Pancreas (tissue), 10 donors: ENCODE measurements at regions not wholly inside any gene's neighbourhood (a gene's known extent, or its start where the extent isn't known, plus 50 kb on each side); places are given as distances from the start of the nearest gene placed in this dataset.
"Not testable (repeated sequence)": the region's sequence is repeated elsewhere in the genome, so short reads cannot be mapped to it uniquely, and the experiment has no call there.

Source experiments
- ATAC-seq, 4 donors: fragments of 200-7000 bp; cut with Tn5 transposase; one replicate each; pipeline versions ENCODE4 v1.8.0 to v1.9.1; 2020; ENCODE audit warnings: mild to moderate bottlenecking in 4 of 4, moderate library complexity in 4 of 4
- DNase-seq, 6 donors: peaks; one replicate each; pipeline ENCODE4 v3.0.0-alpha.2; 2020
- FAIRE-seq: peaks from 2 replicates; lab custom pipeline; 2012; peaks lifted over from hg19 to GRCh38; lab: Jason Lieb, UNC
- H3K27ac ChIP-seq, 4 donors: fragments of 200-600 bp; sonication (generic); 1 replicate in 3 of 4; 2 replicates in 1 of 4; pipeline versions ENCODE4 v1.5.0 to v1.8.0; 2020
- H3K27me3 ChIP-seq, 4 donors: fragments of 200-600 bp; one replicate each; pipeline ENCODE4 v1.8.0; 2021
- H3K36me3 ChIP-seq, 3 donors: fragments of 200-600 bp; sonication (generic) in 1 of 3; one replicate each; pipeline versions ENCODE4 v1.5.0 to v1.8.0; 2020 to 2021
- H3K4me1 ChIP-seq, 3 donors: fragments of 200-600 bp; one replicate each; pipeline ENCODE4 v1.8.0; 2021
- H3K4me3 ChIP-seq, 4 donors: fragments of 200-600 bp; sonication (generic) in 2 of 4; one replicate each; pipeline versions ENCODE4 v1.5.0 to v1.8.0; 2020 to 2021
- H3K9me3 ChIP-seq, 4 donors: fragments of 200-600 bp; one replicate each; pipeline ENCODE4 v1.8.0; 2021
- WGBS, 2 donors: extraction: QIAGEN DNeasy Blood & Tissue Kit; methylation state at CpG; one replicate each; pipeline ENCODE4 v1.1.7; 2013; 5-methylcytosine and 5-hydroxymethylcytosine counted together
- intact Hi-C, 3 donors: fragments of 100-400 bp; cut with DNase I; formaldehyde crosslinking; loops; one replicate each; pipeline versions ENCODE4 v1.11.1 to v1.14.2; 2022
- TF ChIP-seq, protein P1 (sequence below), 4 donors: fragments of 200-600 bp; sonication (generic) in 3 of 4; IDR thresholded peaks; one replicate each; pipeline versions ENCODE4 v1.5.0 to v1.8.0; 2021; ENCODE audit warnings: antibody characterized with exemption in 4 of 4
- donor health status: healthy with polysubstance abuse.
- donor health status: DM: no; HTN: no; CAD: no; lungs with moderate emphysema.
- donor health status: DM: no; HTN: no; CAD: no.
- donor health status: control.
- donor health status: control.
- donor health status: Bipolar disorder and iron deficiency.
- donor health status: DM: yes; HTN: yes; CAD: no.
- donor health status: DM: no; HTN: no; CAD: no.
- donor health status: DM: no; HTN: no; CAD: no.
- donor health status: DM: yes; HTN: yes; CAD: no.

DNA sequence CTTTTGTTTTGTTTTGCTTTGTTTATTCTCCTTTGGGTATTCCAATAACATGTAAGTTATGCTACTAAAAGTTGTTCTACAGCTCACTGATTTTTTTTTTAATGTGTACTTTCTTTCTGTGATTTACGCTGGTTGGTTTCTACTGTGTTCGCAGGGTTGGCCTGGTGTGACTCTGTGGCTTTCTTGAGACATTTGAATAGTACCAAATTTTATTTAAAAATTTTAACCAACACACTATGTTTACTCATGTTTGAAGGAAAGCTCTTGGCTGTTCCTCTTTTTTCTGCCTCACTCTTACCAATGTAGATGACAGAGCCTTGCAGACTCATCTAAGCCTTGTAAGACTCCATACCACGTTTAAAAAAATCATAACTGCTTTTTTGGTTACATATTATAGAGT lies 1784.9 kb upstream of the DEFB115 start:
- DNase-seq (no peak), ATAC-seq (no peak), FAIRE-seq (no peak)
- TF ChIP-seq, protein P1, sequence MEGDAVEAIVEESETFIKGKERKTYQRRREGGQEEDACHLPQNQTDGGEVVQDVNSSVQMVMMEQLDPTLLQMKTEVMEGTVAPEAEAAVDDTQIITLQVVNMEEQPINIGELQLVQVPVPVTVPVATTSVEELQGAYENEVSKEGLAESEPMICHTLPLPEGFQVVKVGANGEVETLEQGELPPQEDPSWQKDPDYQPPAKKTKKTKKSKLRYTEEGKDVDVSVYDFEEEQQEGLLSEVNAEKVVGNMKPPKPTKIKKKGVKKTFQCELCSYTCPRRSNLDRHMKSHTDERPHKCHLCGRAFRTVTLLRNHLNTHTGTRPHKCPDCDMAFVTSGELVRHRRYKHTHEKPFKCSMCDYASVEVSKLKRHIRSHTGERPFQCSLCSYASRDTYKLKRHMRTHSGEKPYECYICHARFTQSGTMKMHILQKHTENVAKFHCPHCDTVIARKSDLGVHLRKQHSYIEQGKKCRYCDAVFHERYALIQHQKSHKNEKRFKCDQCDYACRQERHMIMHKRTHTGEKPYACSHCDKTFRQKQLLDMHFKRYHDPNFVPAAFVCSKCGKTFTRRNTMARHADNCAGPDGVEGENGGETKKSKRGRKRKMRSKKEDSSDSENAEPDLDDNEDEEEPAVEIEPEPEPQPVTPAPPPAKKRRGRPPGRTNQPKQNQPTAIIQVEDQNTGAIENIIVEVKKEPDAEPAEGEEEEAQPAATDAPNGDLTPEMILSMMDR (IDR thresholded peaks at IDR 0.05), result no peak
- Histone ChIP-seq H3K36me3 (no peaks in the 10 kb centered on the region), H3K4me3 (no peak overlapping the region), H3K27ac (no peak overlapping the region), H3K27me3 (no peaks in the 10 kb centered on the region), H3K9me3 (no peaks in the 10 kb centered on the region), H3K4me1 (no peaks in the 10 kb centered on the region)
- 44 to 45% methylated on average over 3 of the region's 3 CpGs for WGBS, 2 donors
- intact Hi-C loops, result no loop called here

- DNase-seq, FAIRE-seq, H3K4me3 ChIP-seq, H3K27ac ChIP-seq, H3K9me3 ChIP-seq, H3K4me1 ChIP-seq, H3K27me3 ChIP-seq, H3K36me3 ChIP-seq, ATAC-seq, intact Hi-C loops: not testable (repeated sequence)
- WGBS, 2 donors, result 59 to 69% methylated on average over 4 of the region's 4 CpGs
These were observed 1764.6 kb upstream of the DEFB115 start for GRCh38 chr20:29492840-29493239.

DNA sequence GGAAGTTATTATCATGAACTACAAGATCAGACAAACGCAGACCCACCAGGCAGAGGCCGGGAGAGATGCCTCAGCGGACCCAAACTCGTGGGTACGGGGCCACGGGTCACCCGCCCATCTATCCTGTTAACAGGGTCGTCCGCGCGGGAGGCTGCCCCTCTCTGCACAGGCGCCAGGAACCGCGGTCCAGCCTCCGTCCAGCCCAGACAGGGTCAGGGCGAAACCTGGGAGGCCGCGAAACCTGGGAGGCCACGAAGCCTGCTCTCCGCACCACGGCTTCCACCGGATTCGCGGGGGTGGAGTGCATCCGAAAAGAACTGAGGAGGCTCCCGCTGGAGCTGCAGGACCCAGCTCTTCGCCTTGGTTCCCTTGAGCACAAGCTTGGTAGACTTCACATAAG lies 1760.7 kb upstream of the DEFB115 start:
- H3K9me3 ChIP-seq, H3K27me3 ChIP-seq, intact Hi-C loops, ATAC-seq, H3K27ac ChIP-seq, FAIRE-seq, H3K4me1 ChIP-seq, H3K36me3 ChIP-seq: not testable (repeated sequence)
- peak overlapping the region in 1 of 4 donors; percentile 35 for H3K4me3 ChIP-seq
- 21 to 41% methylated on average over 25 to 27 of the region's 27 CpGs for WGBS, 2 donors
- DNase-seq, result peak in 2 of 6 donors; percentile 11 to 56

- Histone ChIP-seq H3K27ac (no peak overlapping the region), H3K4me3 (peak overlapping the region in 2 of 4 donors; percentile 14 to 35), H3K36me3 (no peaks in the 10 kb centered on the region), H3K27me3 (no peaks in the 10 kb centered on the region), H3K9me3 (no peaks in the 10 kb centered on the region), H3K4me1 (no peaks in the 10 kb centered on the region)
- intact Hi-C loops, result no loop called here
- ATAC-seq (peak in 3 of 4 donors; percentile 23 to 84 (median 53)), DNase-seq (peak in 4 of 6 donors; percentile 18 to 67 (median 40)), FAIRE-seq (no peak)
- TF ChIP-seq, protein P1 (IDR thresholded peaks at IDR 0.05), result no peak
- 34 to 44% methylated on average over 39 of the region's 39 CpGs for WGBS, 2 donors
These were observed 1760.2 kb upstream of the DEFB115 start for GRCh38 chr20:29497261-29497671.

DNA sequence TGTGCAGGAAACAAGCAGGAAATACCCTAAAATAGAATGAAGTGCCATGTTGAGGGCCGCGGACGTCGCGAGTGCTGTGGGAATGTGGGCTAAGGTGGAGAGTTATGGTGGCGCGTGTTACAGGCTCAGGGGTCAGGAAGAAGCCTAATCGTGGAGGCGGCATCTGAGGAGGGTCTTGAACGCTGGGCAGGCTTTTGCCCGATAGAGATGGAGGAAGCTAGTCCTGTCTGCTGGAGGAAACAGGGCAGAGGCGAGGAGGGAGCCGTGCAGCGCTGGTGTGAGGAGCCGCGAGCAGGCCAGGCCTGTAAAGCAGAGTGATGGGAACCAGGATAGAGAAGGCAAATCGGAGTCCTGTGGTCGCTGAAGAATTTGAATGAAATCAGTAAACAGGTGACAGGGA lies 1759.8 kb upstream of the DEFB115 start:
- H3K36me3 ChIP-seq, H3K9me3 ChIP-seq, H3K4me1 ChIP-seq, intact Hi-C loops, FAIRE-seq, ATAC-seq, H3K27me3 ChIP-seq, H3K27ac ChIP-seq: not testable (repeated sequence)
- WGBS, 2 donors, result 50% methylated on average over 18 of the region's 18 CpGs
- peak in 4 of 6 donors; percentile 21 to 81 (median 43) for DNase-seq
- H3K4me3 ChIP-seq, result peak overlapping the region in 1 of 4 donors; percentile 35

DNA sequence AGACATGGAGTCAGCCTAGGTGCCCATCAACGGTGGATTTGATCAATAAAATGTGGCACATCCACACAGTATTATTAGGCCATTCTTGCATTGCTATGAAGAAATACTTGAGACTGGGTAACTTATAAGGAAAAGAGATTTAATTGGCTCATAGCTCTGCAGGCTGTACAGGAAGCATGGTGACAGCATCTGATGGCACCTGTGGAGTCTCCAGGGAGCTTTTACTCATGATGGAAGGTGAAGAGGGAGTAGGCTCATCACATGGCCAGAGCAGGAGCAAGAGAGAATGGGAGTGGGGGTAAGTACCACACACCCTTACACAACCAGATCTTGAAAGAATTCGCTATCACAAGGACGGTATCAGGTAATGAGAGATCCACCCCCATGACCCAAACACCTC lies 1756.7 kb upstream of the DEFB115 start:
- WGBS, 2 donors, result 27 to 44% methylated on average over 3 of the region's 3 CpGs
- ATAC-seq, H3K27me3 ChIP-seq, H3K36me3 ChIP-seq, H3K4me3 ChIP-seq, H3K4me1 ChIP-seq, H3K27ac ChIP-seq, H3K9me3 ChIP-seq, intact Hi-C loops, DNase-seq, FAIRE-seq: not testable (repeated sequence)

DNA sequence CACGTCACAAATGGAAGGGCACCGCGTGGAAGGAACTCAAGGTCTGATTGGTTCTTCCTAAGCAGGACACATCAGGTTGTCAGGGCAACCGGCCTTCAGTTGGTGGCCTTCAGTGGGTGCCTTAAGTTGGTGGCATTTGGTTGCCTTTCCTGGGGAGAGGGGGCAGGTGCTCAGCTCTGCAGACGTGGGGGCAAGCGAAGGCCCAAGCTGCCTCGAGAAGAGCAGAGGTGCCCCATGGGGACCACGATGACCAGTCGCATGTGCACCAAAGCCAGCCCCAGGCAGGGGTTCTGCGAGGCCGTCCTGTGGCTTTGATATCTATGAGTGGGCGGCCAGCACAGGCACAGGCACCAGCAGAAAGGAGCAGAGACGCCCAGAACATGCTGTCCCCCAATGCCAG lies 1742.8 kb upstream of the DEFB115 start:
- H3K4me3 ChIP-seq, H3K9me3 ChIP-seq, H3K4me1 ChIP-seq, FAIRE-seq, intact Hi-C loops, ATAC-seq, H3K27me3 ChIP-seq, H3K36me3 ChIP-seq, H3K27ac ChIP-seq: not testable (repeated sequence)
- 49 to 57% methylated on average over 13 of the region's 13 CpGs for WGBS, 2 donors
- peak in 1 of 6 donors; percentile 71 for DNase-seq

- H3K4me3 ChIP-seq, ATAC-seq, H3K4me1 ChIP-seq, FAIRE-seq, H3K27ac ChIP-seq, intact Hi-C loops, H3K9me3 ChIP-seq, H3K27me3 ChIP-seq, H3K36me3 ChIP-seq: not testable (repeated sequence)
- peak in 1 of 6 donors; percentile 46 for DNase-seq
- WGBS, 2 donors, result 34 to 49% methylated on average over 5 of the region's 5 CpGs
These were observed 1740.6 kb upstream of the DEFB115 start for GRCh38 chr20:29516847-29517246.
